ENCODE measurements at regions not wholly inside any gene's neighbourhood (a gene's known extent, or its start where the extent isn't known, plus 50 kb on each side); places are given as distances from the start of the nearest gene placed in this dataset.

DNA sequence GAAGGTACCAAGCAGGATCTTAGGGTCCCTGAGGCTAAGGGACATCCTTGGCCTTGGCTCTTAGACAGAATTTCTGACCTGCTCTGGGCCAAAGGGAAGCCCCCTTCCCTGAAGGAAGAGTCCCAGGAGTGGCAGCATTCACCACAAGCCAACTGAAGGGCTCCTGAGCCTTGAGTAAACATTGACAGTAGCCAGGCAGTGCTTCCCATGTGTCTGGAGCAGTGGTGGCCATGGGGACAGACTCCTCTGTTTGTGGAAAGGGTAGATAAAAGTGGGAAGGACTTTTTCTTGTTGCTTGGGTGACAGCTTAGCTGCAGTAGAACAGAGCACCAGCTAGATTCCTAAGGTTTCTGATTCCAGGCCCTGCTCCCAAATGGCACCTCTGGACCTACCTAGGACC is 61.4 kb upstream of the VLDLR start:
- TF ChIP-seq ZNF274 (IDR thresholded peaks at IDR 0.05; ENCODE audit: low read depth, low read length) (no peak), SUZ12 (IDR thresholded peaks at IDR 0.05; ENCODE audit: extremely low read depth, insufficient read depth, insufficient read length) (no peak), YY1 (IDR thresholded peaks at IDR 0.05; ENCODE audit: insufficient read depth, insufficient read length) (no peak)

All from NT2/D1 (cell line).